Body of pancreas (tissue), 4 donors: ENCODE measurements at regions not wholly inside any gene's neighbourhood (a gene's known extent, or its start where the extent isn't known, plus 50 kb on each side); places are given as distances from the start of the nearest gene placed in this dataset.

Experiments used
- ATAC-seq: fragments of 150-250 bp; one replicate; pipeline ENCODE4 v1.9.1; 2016
- DNase-seq, 4 donors: peaks; one replicate each; pipeline ENCODE4 v3.0.0-alpha.2; 2019
- H3K27ac ChIP-seq, 4 donors: fragments of 200-600 bp; sonication (generic); 1 replicate in 3 of 4; 2 replicates in 1 of 4; pipeline versions ENCODE4 v1.5.1 to v1.6.1; 2016 to 2019; ENCODE audit warnings: mild to moderate bottlenecking in 1 of 4, mixed read lengths in 1 of 4, moderate library complexity in 1 of 4
- H3K27me3 ChIP-seq, 2 donors: fragments of 200-600 bp; sonication (generic); one replicate each; pipeline ENCODE4 v1.6.0; 2016; ENCODE audit warnings: mild to moderate bottlenecking in 1 of 2
- H3K36me3 ChIP-seq, 2 donors: fragments of 200-600 bp; sonication (generic); replicated peaks in 1 of 2; 2 replicates each; pipeline ENCODE4 v1.5.1; 2016; ENCODE audit warnings: low read depth in 2 of 2; ENCODE audit not compliant: insufficient read depth in 1 of 2
- H3K4me1 ChIP-seq: fragments of 200-600 bp; sonication (generic); one replicate; pipeline ENCODE4 v1.6.0; 2016
- H3K4me3 ChIP-seq, 2 donors: fragments of 200-600 bp; sonication (generic); 1 replicate in 1 of 2; 2 replicates in 1 of 2; pipeline ENCODE4 v1.5.1; 2016 to 2019
- H3K9me3 ChIP-seq, 3 donors: fragments of 200-600 bp; sonication (generic); 1 replicate in 2 of 3; 2 replicates in 1 of 3; pipeline ENCODE4 v1.5.1; 2016
- CTCF ChIP-seq, 7 experiments: fragments of 450-650 bp in 4 of 7; fragments of 200-600 bp in 3 of 7; sonication (generic) in 3 of 7; IDR thresholded peaks; one replicate each; pipeline ENCODE4 v1.5.1; 2016 to 2019; ENCODE audit warnings: antibody characterized with exemption in 7 of 7
- POLR2A ChIP-seq, 3 donors: fragments of 450-650 bp; IDR thresholded peaks; one replicate each; pipeline ENCODE4 v1.6.1; 2016; ENCODE audit warnings: antibody characterized with exemption in 3 of 3, mild to moderate bottlenecking in 2 of 3
- WGBS, 2 donors: methylation state at CpG; one replicate each; pipeline ENCODE4 v1.1.5; 2017; 5-methylcytosine and 5-hydroxymethylcytosine counted together
- intact Hi-C: fragments of 100-400 bp; cut with DNase I; formaldehyde crosslinking; loops from one replicate; pipeline ENCODE4 v1.15.1; 2023

- Histone ChIP-seq H3K36me3 (no peaks in the 10 kb centered on the region), H3K4me3 (no peak overlapping the region), H3K27me3 (no peaks in the 10 kb centered on the region), H3K4me1 (no peaks in the 10 kb centered on the region), H3K27ac (no peak overlapping the region), H3K9me3 (no peaks in the 10 kb centered on the region)
- 79 to 80% methylated on average over 1 of the region's 1 CpG for WGBS, 2 donors
- no peak for TF ChIP-seq POLR2A (IDR thresholded peaks at IDR 0.05)
- TF ChIP-seq CTCF (IDR thresholded peaks at IDR 0.05) = no peak
- intact Hi-C loops = no loop called here
- no peak for DNase-seq
- no peak for ATAC-seq
Measured at GRCh38 chr3:77871436-77871835, 831.5 kb downstream of the ROBO2 start.

- no peaks in the 10 kb centered on the region for H3K27me3 ChIP-seq
- intact Hi-C loops = no loop called here
- ATAC-seq (no peak), DNase-seq (no peak)
- TF ChIP-seq POLR2A (IDR thresholded peaks at IDR 0.05) (no peak), CTCF (IDR thresholded peaks at IDR 0.05) (no peak)
- H3K36me3 ChIP-seq = no peaks in the 10 kb centered on the region
- H3K4me3 ChIP-seq = no peak overlapping the region
- no peak overlapping the region for H3K27ac ChIP-seq
- H3K4me1 ChIP-seq = no peaks in the 10 kb centered on the region
- WGBS, 2 donors = 58 to 67% methylated on average over 4 of the region's 4 CpGs
- H3K9me3 ChIP-seq = no peaks in the 10 kb centered on the region
Measured at GRCh38 chr3:77873598-77873997, 833.7 kb downstream of the ROBO2 start.

- Histone ChIP-seq H3K4me1 (no peaks in the 10 kb centered on the region), H3K4me3 (no peak overlapping the region), H3K36me3 (no peaks in the 10 kb centered on the region), H3K27me3 (no peaks in the 10 kb centered on the region), H3K27ac (no peak overlapping the region), H3K9me3 (no peaks in the 10 kb centered on the region)
- TF ChIP-seq POLR2A (IDR thresholded peaks at IDR 0.05) (no peak), CTCF (IDR thresholded peaks at IDR 0.05) (no peak)
- ATAC-seq (no peak), DNase-seq (no peak)
- 52 to 73% methylated on average over 3 of the region's 3 CpGs for WGBS, 2 donors
- intact Hi-C loops = no loop called here
Measured at GRCh38 chr3:77885381-77885780, 845.5 kb downstream of the ROBO2 start.

GRCh38 chr3:77887611-77888010 lies 847.7 kb downstream of the ROBO2 start:
- Histone ChIP-seq H3K36me3 (no peaks in the 10 kb centered on the region), H3K27me3 (no peaks in the 10 kb centered on the region), H3K27ac (no peak overlapping the region), H3K4me1 (no peaks in the 10 kb centered on the region), H3K9me3 (no peaks in the 10 kb centered on the region), H3K4me3 (no peak overlapping the region)
- no peak for DNase-seq
- TF ChIP-seq POLR2A (IDR thresholded peaks at IDR 0.05) (no peak), CTCF (IDR thresholded peaks at IDR 0.05) (no peak)
- intact Hi-C loops = no loop called here
- WGBS, 2 donors = 39% methylated on average over 3 of the region's 3 CpGs
- ATAC-seq = no peak

- Histone ChIP-seq H3K4me3 (no peak overlapping the region), H3K27me3 (no peaks in the 10 kb centered on the region), H3K36me3 (no peaks in the 10 kb centered on the region), H3K27ac (no peak overlapping the region), H3K9me3 (no peaks in the 10 kb centered on the region), H3K4me1 (no peaks in the 10 kb centered on the region)
- no peak for DNase-seq
- intact Hi-C loops = no loop called here
- TF ChIP-seq CTCF (IDR thresholded peaks at IDR 0.05) (no peak), POLR2A (IDR thresholded peaks at IDR 0.05) (no peak)
- 55 to 62% methylated on average over 3 of the region's 3 CpGs for WGBS, 2 donors
- no peak for ATAC-seq
Measured at GRCh38 chr3:77889616-77890015, 849.7 kb downstream of the ROBO2 start.
